A204.1 (cell line): ENCODE measurements at regions not wholly inside any gene's neighbourhood (a gene's known extent, or its start where the extent isn't known, plus 50 kb on each side); places are given as distances from the start of the nearest gene placed in this dataset.
"Not testable (repeated sequence)": the region's sequence is repeated elsewhere in the genome, so short reads cannot be mapped to it uniquely, and the experiment has no call there.

ENCODE experiments used
- FAIRE-seq: peaks from 2 replicates; lab custom pipeline; 2012; peaks lifted over from hg19 to GRCh38; lab: Jason Lieb, UNC

DNA sequence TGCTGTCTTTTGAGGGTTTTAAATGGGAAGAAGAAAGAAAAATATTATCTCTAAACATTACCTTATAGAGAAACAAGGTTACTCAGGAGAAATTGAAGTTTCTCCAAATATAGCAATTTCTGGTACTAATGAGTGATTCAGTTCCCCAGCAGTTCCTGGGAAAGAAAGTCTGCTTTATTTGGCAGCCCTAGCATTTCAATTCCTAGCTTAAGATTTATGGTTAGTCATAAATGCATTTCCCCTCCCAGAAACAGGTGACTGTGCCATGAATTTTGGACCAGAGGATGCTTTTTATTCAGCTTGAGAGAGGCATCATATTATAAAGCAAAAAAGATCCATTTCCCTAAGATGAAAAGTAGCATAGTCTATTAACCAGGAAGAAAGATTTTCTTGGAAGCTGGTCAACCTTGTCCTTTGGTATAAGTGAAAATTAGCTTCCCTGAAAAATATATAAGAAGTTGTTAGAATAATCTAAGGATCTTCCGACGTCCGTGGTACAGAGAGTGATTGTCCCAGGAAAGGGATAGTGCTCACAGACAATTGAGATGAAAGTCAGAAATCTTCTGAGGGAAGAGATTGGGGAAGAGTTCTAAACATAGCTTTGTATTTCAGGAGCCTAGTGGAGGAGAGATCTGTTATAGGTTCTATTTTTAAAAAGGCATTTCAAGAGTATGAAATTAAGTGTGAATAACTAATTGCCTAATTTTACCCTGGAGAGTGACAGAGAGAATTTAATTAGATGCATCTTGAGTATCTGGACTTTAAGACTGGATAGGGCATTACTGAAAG is 164.9 kb downstream of the ESM1 start:
- no peak for FAIRE-seq

DNA sequence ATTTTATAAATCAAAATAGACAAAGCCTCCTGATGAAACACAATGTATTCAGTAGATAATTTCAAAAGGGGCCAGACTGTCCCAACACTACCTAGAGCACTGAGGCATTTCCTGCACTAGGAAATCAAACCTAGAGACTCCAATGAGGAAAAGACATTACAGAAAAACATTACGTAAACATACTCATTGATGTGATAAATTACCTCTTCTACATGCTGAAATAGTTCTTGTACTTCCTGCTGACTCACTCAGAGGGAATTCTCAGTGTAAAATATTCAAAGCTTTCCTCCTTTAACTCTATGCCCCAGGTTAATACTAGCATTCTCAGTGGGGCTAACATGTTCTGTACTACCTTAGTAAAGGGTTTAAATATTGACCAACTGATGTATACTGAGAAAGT is 178.0 kb downstream of the ESM1 start:
- no peak for FAIRE-seq

DNA sequence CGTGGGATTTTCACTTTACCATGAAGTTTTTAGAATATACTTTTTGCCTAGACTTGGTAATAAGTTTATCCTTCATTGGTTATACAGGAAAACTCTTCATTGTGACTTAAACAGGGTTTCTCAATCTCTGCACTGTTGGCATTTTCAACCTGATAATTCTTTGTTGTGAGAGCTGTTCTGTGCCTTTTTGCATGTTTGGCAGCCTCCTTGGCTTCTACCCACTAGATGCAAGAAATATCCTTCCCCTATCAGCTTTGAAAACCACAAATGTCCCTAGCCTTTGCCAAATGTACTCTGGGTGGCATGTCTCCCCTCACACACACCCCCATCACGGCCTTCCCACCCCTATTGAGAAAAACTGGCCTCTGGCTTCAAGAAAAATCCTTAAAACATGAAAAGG is 180.9 kb downstream of the ESM1 start:
- no peak for FAIRE-seq

DNA sequence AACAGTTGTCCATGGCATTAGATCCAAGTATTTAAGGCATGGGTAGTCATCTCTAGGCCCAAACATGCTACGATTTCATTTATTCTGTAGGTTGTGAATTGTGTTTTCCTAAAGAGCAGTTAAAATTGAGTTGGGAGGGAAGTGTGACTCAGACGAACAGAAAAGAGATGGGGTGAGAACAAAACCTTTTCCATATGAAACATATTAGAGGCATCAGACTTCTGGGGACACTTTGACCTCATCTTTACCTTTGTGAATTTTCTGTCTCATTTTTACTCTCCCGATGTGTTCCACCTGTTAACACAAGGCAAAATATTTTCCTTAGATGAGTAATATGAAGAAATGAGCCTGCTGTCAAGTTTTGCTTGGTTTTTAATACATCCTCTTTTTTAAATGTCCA is 181.3 kb downstream of the ESM1 start:
- FAIRE-seq, result no peak

DNA sequence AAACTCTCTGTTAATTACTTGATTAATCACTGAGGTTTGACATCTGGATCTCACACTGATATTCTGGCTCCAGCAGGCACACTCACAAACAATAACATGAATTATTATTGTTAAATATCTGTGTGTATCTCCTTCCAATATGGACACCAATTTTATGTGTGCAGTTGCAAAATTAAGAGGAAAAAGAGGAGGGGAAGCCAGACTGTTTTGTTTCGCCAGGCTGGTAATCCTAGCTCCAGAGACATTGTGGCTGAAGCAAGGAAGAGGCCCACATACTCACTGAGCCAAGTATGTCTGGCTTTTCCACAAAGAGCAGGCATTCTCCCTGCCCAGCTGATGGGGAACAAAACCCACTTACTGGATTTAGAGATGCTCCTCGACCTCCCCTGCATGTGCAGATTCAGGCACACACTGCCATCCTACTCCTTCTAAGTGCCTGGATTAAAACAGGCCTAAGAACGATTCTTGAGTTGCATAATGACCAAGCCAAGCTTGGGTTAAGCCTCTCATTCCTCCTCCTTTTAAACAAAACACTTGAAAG is 181.9 kb downstream of the ESM1 start:
- no peak for FAIRE-seq

DNA sequence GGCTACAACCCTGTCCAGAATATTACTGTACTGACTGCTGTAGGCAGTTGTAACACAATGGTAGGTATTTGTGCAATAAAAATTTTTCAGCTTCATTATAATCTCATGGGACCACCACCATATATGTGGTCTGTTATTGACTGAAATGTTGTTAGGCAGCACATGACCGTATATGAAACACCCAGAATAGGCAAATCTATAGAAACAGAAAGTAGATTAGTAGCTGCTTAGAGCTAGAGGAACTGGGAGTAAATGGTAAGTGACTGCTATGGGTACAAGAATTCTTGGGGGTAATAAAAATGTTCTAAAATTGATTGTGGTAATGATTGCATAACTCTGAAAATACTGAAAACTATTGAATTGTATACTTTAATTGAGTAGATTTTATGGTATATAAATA is 185.7 kb downstream of the ESM1 start:
- FAIRE-seq, result no peak

DNA sequence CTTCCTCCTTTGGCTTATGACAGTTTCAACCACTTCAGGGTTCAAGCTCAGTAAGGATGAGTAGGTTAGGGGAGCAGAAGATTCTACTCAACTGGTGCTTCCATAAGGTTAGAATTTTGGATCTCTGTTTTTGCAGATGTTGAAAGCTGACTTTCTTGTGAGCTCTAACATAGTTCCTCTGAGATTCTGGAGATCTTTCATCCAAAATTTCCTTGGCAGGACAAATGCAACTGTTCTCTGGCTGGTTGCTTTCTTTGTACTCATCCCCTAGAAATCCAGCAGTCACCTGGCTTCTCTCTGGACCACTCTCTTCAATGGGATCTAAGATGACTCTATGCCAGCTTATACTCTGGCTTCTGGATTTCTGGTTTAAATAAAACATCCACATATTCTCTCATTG is 189.6 kb downstream of the ESM1 start:
- no peak for FAIRE-seq

DNA sequence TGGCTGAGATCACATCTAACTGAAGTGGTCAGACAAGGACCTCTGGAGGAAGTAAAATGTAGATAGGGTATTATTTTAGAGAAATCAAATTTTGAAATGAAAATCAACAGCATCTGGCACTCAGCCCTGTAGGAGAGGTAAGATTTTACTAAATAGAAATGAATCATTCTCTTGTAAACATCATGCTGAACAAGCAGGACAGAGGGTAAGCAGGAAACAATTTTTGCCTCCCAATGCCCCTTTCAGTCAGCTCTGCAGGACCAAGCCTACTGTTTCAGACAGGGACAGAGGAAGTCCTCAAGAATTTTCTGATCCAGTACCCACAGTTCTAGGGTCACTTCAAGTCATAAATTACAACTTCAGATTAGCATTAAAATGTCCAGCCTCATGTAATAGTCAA is 190.1 kb downstream of the ESM1 start:
- no peak for FAIRE-seq

DNA sequence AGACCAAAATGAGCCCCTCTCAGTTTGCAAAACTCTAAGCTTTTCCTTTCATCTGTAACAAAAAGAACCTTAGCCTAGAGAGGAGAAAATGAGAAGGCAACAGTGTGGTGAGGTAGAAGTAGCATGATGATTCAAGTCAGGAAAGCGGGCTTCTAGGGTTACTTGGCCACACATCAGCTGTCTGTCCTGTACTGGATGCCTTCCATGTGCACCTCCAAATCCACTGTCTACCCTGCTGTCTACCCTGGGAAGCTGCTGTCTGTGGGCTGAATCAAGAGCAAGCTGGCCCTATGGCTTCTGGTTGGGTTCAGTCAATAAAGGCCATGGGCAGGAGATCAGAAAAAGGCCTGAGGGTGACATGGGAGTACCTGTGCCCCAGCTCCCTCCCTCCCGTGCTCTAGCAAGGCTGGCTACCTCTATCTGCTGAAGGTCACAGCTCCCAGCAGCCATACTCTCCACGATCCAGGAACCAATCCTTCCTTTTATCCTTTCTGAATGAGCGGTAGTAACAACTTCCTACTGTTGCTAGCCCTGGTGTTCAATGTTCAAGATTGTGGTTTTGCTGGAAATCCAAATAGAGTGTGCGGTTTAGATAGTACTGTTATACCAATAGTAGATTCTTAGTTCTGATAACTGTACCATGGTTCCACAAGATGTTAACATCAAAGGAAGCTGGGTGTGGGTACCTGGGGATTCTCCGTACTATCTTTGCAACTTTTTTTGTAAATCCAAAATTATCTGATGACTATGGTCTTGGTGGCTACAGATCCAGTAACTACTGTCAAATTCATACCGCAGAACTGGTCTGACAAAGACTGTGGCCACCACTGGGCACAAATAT is 191.0 kb downstream of the ESM1 start:
- no peak for FAIRE-seq

DNA sequence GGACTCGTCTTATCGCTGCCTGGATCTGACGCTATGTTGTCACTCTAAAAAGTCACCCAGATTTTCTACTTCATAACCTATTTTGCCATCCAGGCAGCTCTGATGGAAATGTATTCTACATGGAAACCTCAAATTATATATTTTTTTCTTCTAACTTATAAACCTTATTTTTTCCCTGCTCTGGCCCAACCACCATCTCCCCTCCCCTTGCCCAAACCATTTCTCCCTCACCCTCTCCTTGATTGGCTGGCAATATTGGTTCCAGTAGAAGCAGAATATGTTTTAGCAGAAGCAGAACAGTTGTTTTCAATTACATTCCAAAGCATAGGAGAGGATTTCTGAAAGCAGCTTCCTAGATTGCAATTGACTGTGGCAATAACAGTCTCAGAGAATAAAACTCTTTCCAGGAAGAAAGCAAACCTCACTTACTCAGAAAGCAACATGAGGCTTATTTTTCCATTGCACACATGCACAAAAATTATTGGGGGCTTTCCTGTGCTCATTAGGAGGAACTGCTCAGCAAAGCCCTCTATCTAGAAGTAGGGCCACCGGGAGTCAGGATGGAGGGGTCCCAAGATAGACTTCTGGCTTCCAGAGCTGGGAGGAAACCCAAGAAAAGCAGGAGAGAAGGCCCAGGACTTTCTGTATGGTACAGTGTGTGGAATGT is 191.8 kb downstream of the ESM1 start:
- no peak for FAIRE-seq

DNA sequence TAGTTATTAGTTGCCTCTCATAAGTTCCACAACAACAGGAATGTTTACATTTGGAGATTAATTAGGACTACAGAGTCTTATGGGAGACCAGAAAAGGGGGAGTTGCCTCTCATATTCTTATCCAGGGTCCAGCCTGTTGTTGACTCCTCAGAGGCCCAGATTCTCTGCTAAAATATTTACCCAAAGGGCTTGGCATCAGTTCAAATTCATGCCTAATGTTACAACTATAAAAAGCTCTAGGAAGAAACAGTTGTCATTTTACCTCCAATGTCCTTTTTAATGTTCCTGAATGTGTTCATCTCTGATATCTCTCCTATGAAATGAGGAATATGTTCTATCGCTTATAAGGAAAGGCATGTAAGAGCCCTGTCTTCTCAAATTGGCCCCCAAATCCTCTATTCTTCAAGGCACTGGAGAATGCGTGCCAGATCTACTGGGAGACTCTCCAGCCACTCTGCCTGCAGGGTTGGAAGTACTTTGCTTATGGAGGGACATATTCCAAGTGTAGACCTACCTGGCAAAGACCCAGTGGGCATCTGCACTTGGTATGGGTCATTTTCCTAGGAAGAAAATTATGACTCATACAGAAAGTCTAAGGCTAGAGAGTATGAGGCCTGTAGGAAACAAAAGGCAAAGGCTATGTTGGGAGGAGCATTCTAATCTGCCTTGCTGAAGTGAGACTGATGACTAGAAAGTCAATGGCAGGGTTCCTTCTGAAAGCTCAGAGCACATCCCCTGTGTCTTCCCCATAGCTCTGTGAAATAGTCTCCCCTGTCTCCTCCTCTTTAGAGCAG is 192.6 kb downstream of the ESM1 start:
- no peak for FAIRE-seq

DNA sequence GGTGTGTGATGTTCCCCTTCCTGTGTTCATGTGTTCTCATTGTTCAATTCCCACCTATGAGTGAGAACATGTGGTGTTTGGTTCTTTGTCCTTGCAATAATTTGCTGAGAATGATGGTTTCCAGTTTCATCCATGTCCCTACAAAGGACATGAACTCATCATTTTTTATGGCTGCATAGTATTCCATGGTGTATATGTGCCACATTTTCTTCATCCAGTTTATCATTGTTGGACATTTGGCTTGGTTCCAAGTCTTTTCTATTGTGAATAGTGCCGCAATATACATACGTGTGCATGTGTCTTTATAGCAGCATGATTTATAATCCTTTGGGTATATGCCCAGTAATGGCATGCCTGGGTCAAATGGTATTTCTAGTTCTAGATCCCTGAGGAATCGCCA is 197.5 kb downstream of the ESM1 start:
- FAIRE-seq, result not testable (repeated sequence)

DNA sequence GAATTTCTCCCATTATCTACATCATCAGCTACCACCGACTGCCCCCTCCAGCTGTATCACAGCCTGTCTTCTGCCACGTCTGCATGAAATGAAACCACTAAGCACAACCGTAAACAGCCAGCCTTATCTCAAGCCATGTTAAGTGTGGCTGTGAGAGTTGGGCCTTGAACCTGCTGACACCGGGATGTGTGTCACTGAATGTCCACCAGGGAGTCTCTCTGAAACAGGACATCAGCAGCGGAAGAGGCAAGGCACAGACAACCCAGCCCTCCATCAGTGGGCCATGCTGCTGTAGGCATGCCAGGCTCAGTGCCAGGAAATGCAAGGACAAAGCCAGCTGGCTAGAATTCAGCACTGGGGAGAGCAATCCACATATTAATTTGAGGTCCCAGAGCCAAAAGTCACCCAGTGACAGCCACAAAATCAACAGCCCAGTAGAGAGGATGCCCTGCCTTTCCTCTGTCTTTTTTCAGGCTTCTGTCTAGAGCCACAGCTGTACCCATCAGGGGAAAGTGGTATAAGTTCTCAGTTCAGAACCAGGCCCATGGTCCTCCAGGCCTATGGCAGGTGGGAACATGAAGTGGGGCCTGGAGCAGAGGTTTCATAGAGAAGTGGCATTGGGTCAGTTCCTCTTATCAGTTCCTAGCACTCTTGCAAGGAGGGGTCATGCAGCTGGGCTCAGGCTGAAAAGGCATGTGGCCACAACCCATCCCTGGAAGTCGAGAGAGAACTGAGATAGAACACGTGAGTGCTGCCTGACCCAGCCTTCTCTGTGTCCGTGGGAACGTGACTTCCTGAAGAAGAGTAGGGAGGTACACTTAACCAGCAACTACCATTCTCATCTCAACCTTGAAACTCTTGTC is 199.4 kb downstream of the ESM1 start:
- no peak for FAIRE-seq

DNA sequence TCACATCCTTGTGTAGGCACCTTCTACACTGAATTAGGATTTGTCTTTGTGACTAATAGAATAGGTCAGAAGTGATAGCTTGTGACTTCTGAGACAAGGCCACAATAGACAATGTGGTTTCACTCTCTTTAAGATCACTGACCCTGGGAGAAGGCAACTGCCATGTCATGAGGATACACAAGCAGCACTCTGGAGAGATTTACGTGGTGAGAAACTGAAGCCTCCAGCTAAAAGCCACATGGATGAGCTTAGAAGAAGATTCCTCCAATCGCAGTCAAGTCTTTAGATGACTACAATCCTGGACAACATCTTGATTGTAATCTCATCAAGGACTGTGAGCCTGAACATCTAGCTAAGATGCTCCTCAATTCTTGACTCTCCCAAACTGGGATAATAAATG is 206.6 kb downstream of the ESM1 start:
- FAIRE-seq, result no peak

DNA sequence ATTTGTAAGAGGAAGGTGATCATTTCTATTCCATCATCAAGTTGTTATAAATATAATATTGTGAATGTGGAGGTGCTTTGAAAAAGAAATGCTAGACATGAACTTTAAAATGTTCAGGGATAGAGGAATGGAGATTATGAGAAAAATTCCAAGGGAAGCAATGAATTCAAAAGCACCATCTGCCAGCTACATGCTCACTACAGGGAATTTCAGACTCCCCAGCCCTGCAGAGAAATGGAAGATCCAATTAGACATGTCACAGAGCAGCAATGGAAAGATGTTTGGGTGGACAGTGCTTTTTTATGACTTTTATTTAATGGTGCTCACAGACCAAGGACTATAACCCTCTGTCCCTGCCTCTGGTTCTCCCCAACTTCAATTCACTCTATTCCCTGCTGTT is 209.7 kb downstream of the ESM1 start:
- no peak for FAIRE-seq

DNA sequence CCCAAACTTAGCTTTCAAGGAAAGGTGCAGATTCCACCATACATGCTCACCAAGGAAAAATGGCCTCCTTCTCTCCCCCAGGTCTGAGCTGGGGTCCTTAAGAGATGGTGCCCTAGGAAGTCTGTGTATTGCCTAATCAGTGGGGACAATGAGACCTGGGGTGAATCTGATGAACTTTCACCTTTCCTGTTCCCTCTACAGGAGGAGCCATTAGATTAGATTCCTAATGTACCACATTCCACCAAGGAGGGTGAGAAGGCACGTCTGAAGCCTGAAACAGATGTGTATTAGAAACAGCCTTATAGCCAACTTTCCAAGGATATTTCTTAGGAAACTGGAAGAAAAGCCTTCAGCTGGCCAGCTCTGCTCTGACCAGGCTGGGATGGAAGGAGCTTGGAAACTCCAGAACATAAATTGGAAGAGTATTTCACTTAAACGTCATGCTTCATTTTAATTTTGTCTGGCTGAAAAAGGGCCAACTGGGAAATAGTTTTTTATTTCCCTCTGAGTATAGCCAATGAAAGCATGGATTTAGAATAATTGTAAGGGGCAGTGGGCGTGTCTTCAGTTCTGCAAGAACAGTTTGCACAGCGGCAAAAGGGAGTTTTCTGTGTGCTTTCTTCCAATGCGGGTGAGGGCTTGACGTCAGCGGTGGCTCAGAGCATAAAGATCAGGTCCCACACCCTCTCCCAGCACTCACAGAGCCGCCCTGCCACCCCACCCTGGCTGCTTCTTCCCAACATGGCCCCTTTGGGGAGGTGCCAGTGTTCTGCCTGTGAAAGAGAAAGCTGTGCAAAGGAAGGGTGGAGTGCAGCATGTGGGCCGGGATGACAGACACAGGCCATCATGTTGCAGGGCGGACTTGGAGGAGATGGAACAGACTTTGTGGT is 210.9 kb downstream of the ESM1 start:
- FAIRE-seq, result no peak

DNA sequence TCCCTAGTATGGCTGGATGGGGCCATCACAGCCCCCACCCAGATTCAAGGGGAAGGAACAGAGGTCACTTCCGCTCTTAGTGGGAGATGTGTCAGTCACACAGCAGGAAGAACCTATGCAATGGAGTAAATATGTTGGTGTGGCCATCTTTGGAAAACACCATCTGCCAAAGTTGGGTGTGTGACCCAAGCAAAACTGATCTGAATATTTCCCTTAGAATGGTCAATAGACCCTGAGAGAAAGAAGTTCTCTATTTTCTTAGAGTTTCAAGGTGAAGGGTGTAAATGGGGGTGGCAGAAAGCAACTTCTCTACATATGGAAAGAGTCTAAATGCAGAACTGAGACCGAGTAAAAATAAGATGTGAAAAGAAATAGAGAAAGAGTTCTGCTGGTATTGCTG is 212.7 kb downstream of the ESM1 start:
- FAIRE-seq, result no peak

DNA sequence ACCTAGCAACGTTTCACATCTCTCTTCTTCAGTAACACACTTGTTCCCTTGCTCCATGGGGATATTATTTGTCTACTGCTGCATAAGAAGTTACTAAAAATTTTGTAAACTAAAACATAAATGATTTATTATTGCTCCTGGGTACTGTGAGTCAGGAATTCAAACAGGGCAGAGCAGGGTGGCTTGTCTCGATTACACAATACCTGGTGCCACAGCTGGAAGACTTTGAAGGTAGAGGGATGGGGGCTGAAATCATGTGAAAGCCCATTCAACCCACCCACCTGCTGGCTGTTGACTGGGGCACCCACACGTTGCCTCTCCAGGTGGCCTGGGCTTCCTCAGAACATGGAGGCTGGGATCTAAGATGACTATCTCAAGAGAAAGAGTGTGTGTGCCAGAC is 213.2 kb downstream of the ESM1 start:
- no peak for FAIRE-seq

DNA sequence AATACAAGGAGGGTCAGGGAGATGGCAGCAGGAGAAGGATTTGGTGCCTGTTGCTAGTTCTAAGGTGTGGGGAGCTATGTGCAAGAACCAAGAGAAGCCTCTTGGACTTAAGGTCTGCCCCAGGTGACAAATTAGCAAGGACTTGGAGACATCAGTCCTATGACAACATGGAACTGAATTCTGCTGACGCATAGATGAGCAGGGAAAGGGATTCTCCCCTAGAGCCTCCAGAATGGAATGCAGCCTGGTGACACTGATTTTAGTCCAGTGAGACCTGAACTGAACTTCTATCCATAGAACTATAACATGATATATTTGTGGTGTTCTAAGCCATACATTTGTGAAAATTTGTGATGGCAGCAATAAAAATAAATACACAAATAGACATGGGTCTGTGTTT is 215.6 kb downstream of the ESM1 start:
- no peak for FAIRE-seq

DNA sequence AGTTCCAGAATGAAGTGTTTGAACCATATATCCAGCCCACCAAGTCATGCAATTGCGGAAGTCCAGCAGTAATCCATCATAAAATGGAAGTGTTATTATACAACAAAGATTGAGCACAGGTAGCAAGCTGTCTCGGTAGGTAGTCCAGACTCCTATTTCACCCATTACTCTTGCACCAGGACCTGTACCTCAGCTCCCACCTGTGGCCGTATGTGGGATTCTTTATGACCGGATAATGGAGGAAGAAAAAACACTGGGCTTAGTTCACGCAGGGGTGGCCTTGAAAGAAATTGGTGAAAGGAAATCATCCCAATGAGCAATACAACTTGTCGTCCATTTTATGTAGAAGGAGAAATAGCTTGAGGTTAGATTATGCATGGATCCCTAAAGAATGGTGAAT is 216.3 kb downstream of the ESM1 start:
- no peak for FAIRE-seq
